Neural cell (in vitro differentiated cells): ENCODE measurements at regions not wholly inside any gene's neighbourhood (a gene's known extent, or its start where the extent isn't known, plus 50 kb on each side); places are given as distances from the start of the nearest gene placed in this dataset.

Experiments used
- H2AFZ ChIP-seq: fragments of 200-600, 300-800 bp; sonication (generic), shearing (Covaris generic); 2 replicates; pipeline ENCODE4 v1.6.0; 2014; ENCODE audit warnings: low read depth, mild to moderate bottlenecking, antibody characterized with exemption, low read length, moderate library complexity
- H3F3A ChIP-seq: fragments of 200-600 bp; shearing (Covaris generic); 2 replicates; pipeline ENCODE4 v1.6.1; 2016; ENCODE audit warnings: mild to moderate bottlenecking, moderate library complexity, mixed read lengths, antibody characterized with exemption, low read length; ENCODE audit not compliant: insufficient read depth, poor library complexity, severe bottlenecking
- H3K27ac ChIP-seq: fragments of 200-600, 300-800 bp; sonication (generic), shearing (Covaris generic); 2 replicates; pipeline ENCODE4 v1.5.1; 2014; ENCODE audit warnings: mild to moderate bottlenecking, low read length, moderate library complexity
- H3K27me3 ChIP-seq: fragments of 300-800, 200-600 bp; sonication (generic), shearing (Covaris generic); 2 replicates; pipeline ENCODE4 v1.6.0; 2014; ENCODE audit warnings: mild to moderate bottlenecking, low read depth, low read length, moderate library complexity; ENCODE audit not compliant: insufficient read depth
- H3K36me3 ChIP-seq: fragments of 300-800, 200-600 bp; sonication (generic), shearing (Covaris generic); 2 replicates; pipeline ENCODE4 v1.5.1; 2014; ENCODE audit warnings: mild to moderate bottlenecking, antibody characterized with exemption, low read length, moderate library complexity; ENCODE audit not compliant: insufficient read depth
- H3K4me2 ChIP-seq: fragments of 300-800, 200-600 bp; sonication (generic), shearing (Covaris generic); 2 replicates; pipeline ENCODE4 v1.6.0; 2014; ENCODE audit warnings: mild to moderate bottlenecking, low read length
- H3K4me3 ChIP-seq: fragments of 300-800, 200-600 bp; sonication (generic), shearing (Covaris generic); 2 replicates; pipeline ENCODE4 v1.5.1; 2014; ENCODE audit warnings: mild to moderate bottlenecking, low read length, moderate library complexity
- H3K79me2 ChIP-seq: fragments of 200-600 bp; shearing (Covaris generic); replicated peaks from 2 replicates; pipeline ENCODE4 v1.6.0; 2014; ENCODE audit warnings: mild to moderate bottlenecking, low read length, moderate library complexity; ENCODE audit not compliant: insufficient read depth
- H3K9ac ChIP-seq: fragments of 300-800, 200-600 bp; sonication (generic), shearing (Covaris generic); 2 replicates; pipeline ENCODE4 v1.6.1; 2016; ENCODE audit warnings: mild to moderate bottlenecking, low read length, mixed read lengths
- H3K9me2 ChIP-seq: fragments of 200-600 bp; shearing (Covaris generic); 2 replicates; pipeline ENCODE4 v1.6.1; 2016; ENCODE audit warnings: mild to moderate bottlenecking, low read length, mixed read lengths; ENCODE audit not compliant: insufficient read depth
- H3K9me3 ChIP-seq: fragments of 200-600, 300-800 bp; sonication (generic), shearing (Covaris generic); 2 replicates; pipeline ENCODE4 v1.6.1; 2016; ENCODE audit warnings: mild to moderate bottlenecking, mixed run types, low read length, moderate library complexity, mixed read lengths
- H4K20me1 ChIP-seq: fragments of 200-600 bp; shearing (Covaris generic); 2 replicates; pipeline ENCODE4 v1.6.1; 2016; ENCODE audit warnings: mild to moderate bottlenecking, mixed run types; ENCODE audit not compliant: insufficient read depth
- EP300 ChIP-seq: fragments of 450-650 bp; conservative IDR thresholded peaks from 2 replicates; pipeline ENCODE4 v1.6.1; 2014; ENCODE audit warnings: antibody characterized with exemption, mild to moderate bottlenecking, moderate library complexity; ENCODE audit not compliant: poor library complexity, severe bottlenecking
- EZH2 ChIP-seq: fragments of 200-600, 300-800 bp; shearing (Covaris generic), sonication (generic); IDR thresholded peaks from 2 replicates; pipeline ENCODE4 v1.6.1; 2014; ENCODE audit warnings: antibody characterized with exemption, low read length, borderline replicate concordance, mild to moderate bottlenecking; ENCODE audit not compliant: insufficient read depth, poor library complexity, severe bottlenecking
- MXI1 ChIP-seq: fragments of 450-650 bp; conservative IDR thresholded peaks from 2 replicates; pipeline ENCODE4 v1.6.1; 2014; ENCODE audit warnings: antibody characterized with exemption, mild to moderate bottlenecking; ENCODE audit not compliant: poor library complexity, severe bottlenecking
- POLR2AphosphoS5 ChIP-seq: IDR thresholded peaks from 2 replicates; pipeline ENCODE4 v1.6.1; 2012
- RAD21 ChIP-seq: fragments of 450-650 bp; conservative IDR thresholded peaks from 2 replicates; pipeline ENCODE4 v1.6.1; 2014; ENCODE audit warnings: antibody characterized with exemption, mild to moderate bottlenecking, moderate library complexity
- REST ChIP-seq: IDR thresholded peaks from 2 replicates; pipeline ENCODE4 v1.6.1; 2012; ENCODE audit warnings: borderline replicate concordance
- SMC3 ChIP-seq: fragments of 450-650 bp; conservative IDR thresholded peaks from 2 replicates; pipeline ENCODE4 v1.6.1; 2014; ENCODE audit warnings: antibody characterized with exemption, mild to moderate bottlenecking, moderate library complexity; ENCODE audit not compliant: poor library complexity
- TAF1 ChIP-seq: IDR thresholded peaks from 2 replicates; pipeline ENCODE4 v1.6.1; 2012; ENCODE audit warnings: low read depth
- TF ChIP-seq, protein P1 (sequence below): fragments of 450-650 bp; IDR thresholded peaks from 2 replicates; pipeline ENCODE4 v1.5.1; 2014; ENCODE audit warnings: antibody characterized with exemption, mild to moderate bottlenecking, moderate library complexity; ENCODE audit not compliant: poor library complexity, severe bottlenecking

- no peak overlapping the region for H3K4me3 ChIP-seq
- H3K9me3 ChIP-seq, result no peaks in the 10 kb centered on the region
- H4K20me1 ChIP-seq, result no peaks in the 10 kb centered on the region
- TF ChIP-seq, protein P1, sequence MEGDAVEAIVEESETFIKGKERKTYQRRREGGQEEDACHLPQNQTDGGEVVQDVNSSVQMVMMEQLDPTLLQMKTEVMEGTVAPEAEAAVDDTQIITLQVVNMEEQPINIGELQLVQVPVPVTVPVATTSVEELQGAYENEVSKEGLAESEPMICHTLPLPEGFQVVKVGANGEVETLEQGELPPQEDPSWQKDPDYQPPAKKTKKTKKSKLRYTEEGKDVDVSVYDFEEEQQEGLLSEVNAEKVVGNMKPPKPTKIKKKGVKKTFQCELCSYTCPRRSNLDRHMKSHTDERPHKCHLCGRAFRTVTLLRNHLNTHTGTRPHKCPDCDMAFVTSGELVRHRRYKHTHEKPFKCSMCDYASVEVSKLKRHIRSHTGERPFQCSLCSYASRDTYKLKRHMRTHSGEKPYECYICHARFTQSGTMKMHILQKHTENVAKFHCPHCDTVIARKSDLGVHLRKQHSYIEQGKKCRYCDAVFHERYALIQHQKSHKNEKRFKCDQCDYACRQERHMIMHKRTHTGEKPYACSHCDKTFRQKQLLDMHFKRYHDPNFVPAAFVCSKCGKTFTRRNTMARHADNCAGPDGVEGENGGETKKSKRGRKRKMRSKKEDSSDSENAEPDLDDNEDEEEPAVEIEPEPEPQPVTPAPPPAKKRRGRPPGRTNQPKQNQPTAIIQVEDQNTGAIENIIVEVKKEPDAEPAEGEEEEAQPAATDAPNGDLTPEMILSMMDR, result no peak
- no peak for TF ChIP-seq POLR2AphosphoS5
- TF ChIP-seq SMC3, result no peak
- TF ChIP-seq MXI1, result no peak
- no peak for TF ChIP-seq REST
- no peak for TF ChIP-seq RAD21
- no peak for TF ChIP-seq EP300
- no peaks in the 10 kb centered on the region for H3F3A ChIP-seq
- no peaks in the 10 kb centered on the region for H3K36me3 ChIP-seq
- H3K9me2 ChIP-seq, result no peaks in the 10 kb centered on the region
- H2AFZ ChIP-seq, result no peak overlapping the region
- no peak overlapping the region for H3K4me2 ChIP-seq
- H3K9ac ChIP-seq, result no peak overlapping the region
- no peaks in the 10 kb centered on the region for H3K27me3 ChIP-seq
- no peaks in the 10 kb centered on the region for H3K79me2 ChIP-seq
- no peak overlapping the region for H3K27ac ChIP-seq
Measured at GRCh38 chr2:175662335-175662734, 339.7 kb downstream of the LNPK start.

GRCh38 chr2:175648577-175649063 lies 353.4 kb downstream of the LNPK start:
- H3K4me3 ChIP-seq, result no peak overlapping the region
- no peak overlapping the region for H2AFZ ChIP-seq
- TF ChIP-seq EZH2 (no peak), MXI1 (no peak), REST (no peak), SMC3 (no peak), EP300 (no peak), TAF1 (no peak), POLR2AphosphoS5 (no peak)
- TF ChIP-seq, protein P1, result no peak
- no peaks in the 10 kb centered on the region for H3F3A ChIP-seq
- no peak overlapping the region for H3K9ac ChIP-seq
- no peaks in the 10 kb centered on the region for H3K9me2 ChIP-seq
- H3K27me3 ChIP-seq, result no peaks in the 10 kb centered on the region
- H3K9me3 ChIP-seq, result peaks cover 3% of the 10 kb centered on the region
- no peaks in the 10 kb centered on the region for H4K20me1 ChIP-seq
- no peak overlapping the region for H3K4me2 ChIP-seq
- no peaks in the 10 kb centered on the region for H3K36me3 ChIP-seq
- H3K79me2 ChIP-seq, result no peaks in the 10 kb centered on the region
- H3K27ac ChIP-seq, result no peak overlapping the region
